NCI-H2029 (cell line): ENCODE measurements at regions not wholly inside any gene's neighbourhood (a gene's known extent, or its start where the extent isn't known, plus 50 kb on each side); places are given as distances from the start of the nearest gene placed in this dataset.

Experiments
- DNase-seq: peaks from one replicate; lab custom pipeline; 2025; lab: John Stamatoyannopoulos, UW

GRCh38 chr16:61596655-61597054, 439.6 kb downstream of the CDH8 start:
- DNase-seq: no peak

GRCh38 chr16:61595605-61596004, 440.6 kb downstream of the CDH8 start:
- DNase-seq: no peak

GRCh38 chr16:61590577-61590976, 445.7 kb downstream of the CDH8 start:
- no peak for DNase-seq

GRCh38 chr16:61587526-61587925, 448.7 kb downstream of the CDH8 start:
- DNase-seq: no peak

- DNase-seq: no peak
Measured at GRCh38 chr16:61581417-61582046, 454.7 kb downstream of the CDH8 start.

- no peak for DNase-seq
Measured at GRCh38 chr16:61580579-61580978, 455.7 kb downstream of the CDH8 start.

- no peak for DNase-seq
Measured at GRCh38 chr16:61579195-61579594, 457.0 kb downstream of the CDH8 start.

- no peak for DNase-seq
Measured at GRCh38 chr16:61576476-61576875, 459.8 kb downstream of the CDH8 start.

GRCh38 chr16:61575617-61576016, 460.6 kb downstream of the CDH8 start:
- no peak for DNase-seq

- DNase-seq: no peak
Measured at GRCh38 chr16:61569028-61569427, 467.2 kb downstream of the CDH8 start.

- no peak for DNase-seq
Measured at GRCh38 chr16:61564716-61565115, 471.5 kb downstream of the CDH8 start.

GRCh38 chr16:61555718-61556441, 480.4 kb downstream of the CDH8 start:
- DNase-seq: no peak

GRCh38 chr16:61549327-61549726, 486.9 kb downstream of the CDH8 start:
- no peak for DNase-seq

- DNase-seq: no peak
Measured at GRCh38 chr16:61547626-61548025, 488.6 kb downstream of the CDH8 start.

GRCh38 chr16:61544165-61544564, 492.1 kb downstream of the CDH8 start:
- no peak for DNase-seq

- no peak for DNase-seq
Measured at GRCh38 chr16:61540216-61540615, 496.0 kb downstream of the CDH8 start.

GRCh38 chr16:61530697-61531096, 505.5 kb downstream of the CDH8 start:
- no peak for DNase-seq

- DNase-seq: no peak
Measured at GRCh38 chr16:61500851-61501250, 535.4 kb downstream of the CDH8 start.

GRCh38 chr16:61480250-61480649, 556.0 kb downstream of the CDH8 start:
- no peak for DNase-seq

GRCh38 chr16:61471737-61472136, 564.5 kb downstream of the CDH8 start:
- DNase-seq: no peak

- DNase-seq: no peak
Measured at GRCh38 chr16:61471023-61471422, 565.2 kb downstream of the CDH8 start.

GRCh38 chr16:61465285-61465684, 571.0 kb downstream of the CDH8 start:
- no peak for DNase-seq

GRCh38 chr16:61460020-61460419, 576.2 kb downstream of the CDH8 start:
- no peak for DNase-seq

- no peak for DNase-seq
Measured at GRCh38 chr16:61435346-61435745, 600.9 kb downstream of the CDH8 start.
